MM.1S (cell line): ENCODE measurements at regions not wholly inside any gene's neighbourhood (a gene's known extent, or its start where the extent isn't known, plus 50 kb on each side); places are given as distances from the start of the nearest gene placed in this dataset.

Source experiments
- EZH2 ChIP-seq: fragments of 300-600 bp; sonication (generic); optimal IDR thresholded peaks from 2 replicates; pipeline ENCODE3; 2017; ENCODE audit warnings: low read depth, mild to moderate bottlenecking, antibody characterized with exemption, low read length, mixed read lengths
- TF ChIP-seq, protein P1 (sequence below): fragments of 300-600 bp; sonication (generic); IDR thresholded peaks from 2 replicates; pipeline ENCODE4 v1.5.1; 2016; ENCODE audit warnings: antibody characterized with exemption, low read length, mixed read lengths

DNA sequence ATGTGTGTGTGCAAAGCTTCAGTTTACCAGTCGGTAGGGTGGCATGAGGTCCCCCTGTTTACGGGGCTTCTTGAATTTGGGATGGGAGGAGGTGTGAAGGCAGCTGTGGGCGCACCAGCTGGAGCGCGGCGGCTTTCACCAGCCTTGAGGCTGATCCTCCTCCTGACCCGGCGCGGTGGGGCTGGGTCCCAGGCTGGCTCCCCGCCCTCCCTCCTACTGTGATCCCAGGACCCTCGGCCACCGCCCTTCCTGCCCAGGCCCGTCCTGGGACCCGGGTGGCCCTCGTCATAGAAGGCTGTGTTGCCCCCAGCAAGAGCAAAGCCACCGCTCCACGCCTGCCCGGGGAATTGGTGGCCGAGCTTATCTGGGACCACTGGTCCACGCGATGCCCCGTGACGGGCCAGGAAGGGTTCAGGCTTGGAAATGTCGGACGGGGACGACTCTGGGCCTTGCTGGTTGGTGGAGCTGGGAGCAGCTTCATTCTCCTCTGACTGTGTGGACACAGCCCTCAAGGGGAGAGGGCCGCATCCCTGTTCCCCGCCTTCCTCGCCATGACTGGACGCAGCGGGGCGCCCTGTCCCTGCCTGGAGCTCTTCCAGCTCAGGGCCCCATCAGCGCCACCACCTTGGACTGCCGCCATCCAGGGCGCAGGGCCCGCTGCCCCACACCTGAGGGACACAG is 271.1 kb upstream of the IRX1 start:
- TF ChIP-seq, protein P1, sequence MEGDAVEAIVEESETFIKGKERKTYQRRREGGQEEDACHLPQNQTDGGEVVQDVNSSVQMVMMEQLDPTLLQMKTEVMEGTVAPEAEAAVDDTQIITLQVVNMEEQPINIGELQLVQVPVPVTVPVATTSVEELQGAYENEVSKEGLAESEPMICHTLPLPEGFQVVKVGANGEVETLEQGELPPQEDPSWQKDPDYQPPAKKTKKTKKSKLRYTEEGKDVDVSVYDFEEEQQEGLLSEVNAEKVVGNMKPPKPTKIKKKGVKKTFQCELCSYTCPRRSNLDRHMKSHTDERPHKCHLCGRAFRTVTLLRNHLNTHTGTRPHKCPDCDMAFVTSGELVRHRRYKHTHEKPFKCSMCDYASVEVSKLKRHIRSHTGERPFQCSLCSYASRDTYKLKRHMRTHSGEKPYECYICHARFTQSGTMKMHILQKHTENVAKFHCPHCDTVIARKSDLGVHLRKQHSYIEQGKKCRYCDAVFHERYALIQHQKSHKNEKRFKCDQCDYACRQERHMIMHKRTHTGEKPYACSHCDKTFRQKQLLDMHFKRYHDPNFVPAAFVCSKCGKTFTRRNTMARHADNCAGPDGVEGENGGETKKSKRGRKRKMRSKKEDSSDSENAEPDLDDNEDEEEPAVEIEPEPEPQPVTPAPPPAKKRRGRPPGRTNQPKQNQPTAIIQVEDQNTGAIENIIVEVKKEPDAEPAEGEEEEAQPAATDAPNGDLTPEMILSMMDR = no peak
- TF ChIP-seq EZH2 = no peak
